COLO668 (cell line): ENCODE measurements at regions not wholly inside any gene's neighbourhood (a gene's known extent, or its start where the extent isn't known, plus 50 kb on each side); places are given as distances from the start of the nearest gene placed in this dataset.
"Not testable (repeated sequence)": the region's sequence is repeated elsewhere in the genome, so short reads cannot be mapped to it uniquely, and the experiment has no call there.

Experiments
- DNase-seq: peaks from one replicate; lab custom pipeline; 2025; ENCODE audit not compliant: unreplicated experiment; lab: John Stamatoyannopoulos, UW

GRCh38 chr2:116917196-116917595 lies 897.3 kb upstream of the DDX18 start:
- DNase-seq: no peak

- no peak for DNase-seq
These were observed 895.9 kb upstream of the DDX18 start for GRCh38 chr2:116918574-116918973.

- DNase-seq: no peak
These were observed 892.1 kb upstream of the DDX18 start for GRCh38 chr2:116922414-116922813.

- no peak for DNase-seq
These were observed 890.0 kb upstream of the DDX18 start for GRCh38 chr2:116924509-116924908.

- no peak for DNase-seq
These were observed 879.2 kb upstream of the DDX18 start for GRCh38 chr2:116935097-116935814.

GRCh38 chr2:116948258-116948657 lies 866.2 kb upstream of the DDX18 start:
- DNase-seq: no peak

GRCh38 chr2:116949249-116949648 lies 865.2 kb upstream of the DDX18 start:
- DNase-seq: no peak

- no peak for DNase-seq
These were observed 862.2 kb upstream of the DDX18 start for GRCh38 chr2:116952254-116952653.

- DNase-seq: no peak
These were observed 858.8 kb upstream of the DDX18 start for GRCh38 chr2:116955646-116956045.

- DNase-seq: no peak
These were observed 838.9 kb upstream of the DDX18 start for GRCh38 chr2:116975608-116976007.

GRCh38 chr2:116979916-116980764 lies 834.4 kb upstream of the DDX18 start:
- DNase-seq: no peak

- no peak for DNase-seq
These were observed 827.0 kb upstream of the DDX18 start for GRCh38 chr2:116987447-116987846.

- DNase-seq: no peak
These were observed 826.2 kb upstream of the DDX18 start for GRCh38 chr2:116988303-116988702.

- DNase-seq: no peak
These were observed 795.1 kb upstream of the DDX18 start for GRCh38 chr2:117019357-117019756.

GRCh38 chr2:117027646-117028045 lies 786.8 kb upstream of the DDX18 start:
- DNase-seq: no peak

GRCh38 chr2:117028708-117029107 lies 785.8 kb upstream of the DDX18 start:
- not testable (repeated sequence) for DNase-seq

GRCh38 chr2:117055499-117056375 lies 758.8 kb upstream of the DDX18 start:
- no peak for DNase-seq

GRCh38 chr2:117056376-117056748 lies 758.1 kb upstream of the DDX18 start:
- DNase-seq: no peak

- DNase-seq: no peak
These were observed 757.5 kb upstream of the DDX18 start for GRCh38 chr2:117057016-117057415.

GRCh38 chr2:117058366-117058765 lies 756.1 kb upstream of the DDX18 start:
- no peak for DNase-seq

GRCh38 chr2:117064021-117064420 lies 750.5 kb upstream of the DDX18 start:
- no peak for DNase-seq
